ENCODE measurements at regions not wholly inside any gene's neighbourhood (a gene's known extent, or its start where the extent isn't known, plus 50 kb on each side); places are given as distances from the start of the nearest gene placed in this dataset.

GRCh38 chr3:40677321-40677720 lies 152.6 kb downstream of the ZNF621 start:
- no peak overlapping the region for H3K9ac ChIP-seq
- no peak for TF ChIP-seq CTCF (conservative IDR thresholded peaks at IDR 0.05; ENCODE audit: low read depth, low read length)
- no peaks in the 10 kb centered on the region for H3K79me2 ChIP-seq (ENCODE audit: insufficient read depth, low read depth)

GRCh38 chr3:40677749-40678148 lies 153.0 kb downstream of the ZNF621 start:
- H3K36me3 ChIP-seq (ENCODE audit: insufficient read depth), result no peaks in the 10 kb centered on the region
- no peak overlapping the region for H3K4me2 ChIP-seq
- no peaks in the 10 kb centered on the region for H3K27me3 ChIP-seq (ENCODE audit: insufficient read depth, low read depth)
- no peaks in the 10 kb centered on the region for H3K4me1 ChIP-seq (ENCODE audit: low read depth, poor library complexity, severe bottlenecking)
- no peak overlapping the region for H2AFZ ChIP-seq (ENCODE audit: low read depth)
- no peaks in the 10 kb centered on the region for H3K79me2 ChIP-seq (ENCODE audit: insufficient read depth, low read depth)
- no peak overlapping the region for H3K27ac ChIP-seq
- no peaks in the 10 kb centered on the region for H4K20me1 ChIP-seq (ENCODE audit: insufficient read depth)
- no peak overlapping the region for H3K9ac ChIP-seq
- H3K4me3 ChIP-seq (IDR thresholded peaks at IDR 0.05; ENCODE audit: insufficient read depth, low read depth, low read length), result no peak overlapping the region
- no peak for TF ChIP-seq CTCF (conservative IDR thresholded peaks at IDR 0.05; ENCODE audit: low read depth, low read length)

More at GRCh38 chr3:40677321-40677720, 152.6 kb downstream of the ZNF621 start:
- Histone ChIP-seq H3K36me3 (ENCODE audit: insufficient read depth) (no peaks in the 10 kb centered on the region), H3K27me3 (ENCODE audit: insufficient read depth, low read depth) (no peaks in the 10 kb centered on the region), H2AFZ (ENCODE audit: low read depth) (no peak overlapping the region), H3K4me3 (IDR thresholded peaks at IDR 0.05; ENCODE audit: insufficient read depth, low read depth, low read length) (no peak overlapping the region), H3K27ac (no peak overlapping the region), H3K4me1 (ENCODE audit: low read depth, poor library complexity, severe bottlenecking) (no peaks in the 10 kb centered on the region), H4K20me1 (ENCODE audit: insufficient read depth) (no peaks in the 10 kb centered on the region), H3K4me2 (no peak overlapping the region)

GRCh38 chr3:40679290-40679689 lies 154.5 kb downstream of the ZNF621 start:
- Histone ChIP-seq H2AFZ (ENCODE audit: low read depth) (no peak overlapping the region), H4K20me1 (ENCODE audit: insufficient read depth) (no peaks in the 10 kb centered on the region), H3K4me2 (no peak overlapping the region), H3K79me2 (ENCODE audit: insufficient read depth, low read depth) (no peaks in the 10 kb centered on the region), H3K9ac (no peak overlapping the region), H3K4me1 (ENCODE audit: low read depth, poor library complexity, severe bottlenecking) (no peaks in the 10 kb centered on the region), H3K27ac (no peak overlapping the region), H3K27me3 (ENCODE audit: insufficient read depth, low read depth) (no peaks in the 10 kb centered on the region), H3K36me3 (ENCODE audit: insufficient read depth) (no peaks in the 10 kb centered on the region), H3K4me3 (IDR thresholded peaks at IDR 0.05; ENCODE audit: insufficient read depth, low read depth, low read length) (no peak overlapping the region)
- no peak for TF ChIP-seq CTCF (conservative IDR thresholded peaks at IDR 0.05; ENCODE audit: low read depth, low read length)

GRCh38 chr3:40680685-40681657 lies 156.2 kb downstream of the ZNF621 start:
- no peak overlapping the region for H3K4me3 ChIP-seq (IDR thresholded peaks at IDR 0.05; ENCODE audit: insufficient read depth, low read depth, low read length)
- no peak overlapping the region for H3K4me2 ChIP-seq
- H3K27me3 ChIP-seq (ENCODE audit: insufficient read depth, low read depth), result no peaks in the 10 kb centered on the region
- H3K27ac ChIP-seq, result no peak overlapping the region
- H4K20me1 ChIP-seq (ENCODE audit: insufficient read depth), result no peaks in the 10 kb centered on the region
- H3K36me3 ChIP-seq (ENCODE audit: insufficient read depth), result no peaks in the 10 kb centered on the region
- no peak overlapping the region for H3K9ac ChIP-seq
- no peak for TF ChIP-seq CTCF (conservative IDR thresholded peaks at IDR 0.05; ENCODE audit: low read depth, low read length)
- H3K4me1 ChIP-seq (ENCODE audit: low read depth, poor library complexity, severe bottlenecking), result no peaks in the 10 kb centered on the region
- no peak overlapping the region for H2AFZ ChIP-seq (ENCODE audit: low read depth)
- no peaks in the 10 kb centered on the region for H3K79me2 ChIP-seq (ENCODE audit: insufficient read depth, low read depth)

All from KMS-11 (cell line).